IMR-90 (cell line): ENCODE measurements at regions not wholly inside any gene's neighbourhood (a gene's known extent, or its start where the extent isn't known, plus 50 kb on each side); places are given as distances from the start of the nearest gene placed in this dataset.

Source experiments
- ATAC-seq: fragments of 200-7000 bp; cut with Tn5 transposase; 2 replicates; pipeline ENCODE4 v1.9.1; 2020; ENCODE audit warnings: low read depth, mild to moderate bottlenecking, moderate library complexity
- BruUV-seq: library from RNA; stranded (reverse); fragments of 400-500 nt; replicated peaks from 2 replicates; lab custom pipeline; 2021; lab: Mats Ljungman, UMichigan
- CTCF ChIA-PET: fragments of 300-600 bp; formaldehyde crosslinking; extraction: SDS; loops from one replicate; lab custom pipeline; 2021; ENCODE audit warnings: antibody characterized with exemption; lab: Yijun Ruan, JAX
- POLR2A ChIA-PET: fragments of 300-600 bp; sonication (Branson Sonifier 250); formaldehyde crosslinking; loops from one replicate; lab custom pipeline; 2022; ENCODE audit warnings: antibody characterized with exemption; ENCODE audit not compliant: unreplicated experiment; lab: Charles Lee
- DNase-seq: peaks from one replicate; pipeline ENCODE4 v3.0.0; 2013
- H2AFZ ChIP-seq: replicated peaks from 2 replicates; pipeline ENCODE3; 2013; ENCODE audit warnings: low read length, mild to moderate bottlenecking; ENCODE audit not compliant: poor library complexity
- H2AK5ac ChIP-seq: 2 replicates; pipeline ENCODE4 v1.6.1; 2013; ENCODE audit warnings: low read depth, low read length, inconsistent platforms
- H2AK9ac ChIP-seq: replicated peaks from 2 replicates; pipeline ENCODE3; 2013; ENCODE audit warnings: mild to moderate bottlenecking, low read depth, low read length, moderate library complexity; ENCODE audit not compliant: poor library complexity
- H2BK120ac ChIP-seq: 2 replicates; pipeline ENCODE4 v1.6.1; 2013; ENCODE audit warnings: low read depth, low read length, inconsistent platforms
- H2BK15ac ChIP-seq: 3 replicates; pipeline ENCODE4 v1.6.1; 2013; ENCODE audit warnings: low read depth, low read length, inconsistent platforms
- H2BK20ac ChIP-seq: 2 replicates; pipeline ENCODE4 v1.6.1; 2013; ENCODE audit warnings: low read depth, mild to moderate bottlenecking, inconsistent platforms, low read length, moderate library complexity
- H2BK5ac ChIP-seq: 2 replicates; pipeline ENCODE4 v1.6.1; 2013; ENCODE audit warnings: mild to moderate bottlenecking, low read depth, low read length, inconsistent platforms; ENCODE audit not compliant: poor library complexity, severe bottlenecking
- H3K14ac ChIP-seq: replicated peaks from 2 replicates; pipeline ENCODE4 v1.6.1; 2013; ENCODE audit warnings: low read depth, low read length, inconsistent platforms
- H3K18ac ChIP-seq: 2 replicates; pipeline ENCODE4 v1.6.1; 2013; ENCODE audit warnings: low read depth, low read length, control low read depth
- H3K23ac ChIP-seq: 2 replicates; pipeline ENCODE4 v1.6.1; 2013; ENCODE audit warnings: low read depth, low read length, inconsistent platforms
- H3K27ac ChIP-seq: 2 replicates; pipeline ENCODE4 v1.5.1; 2013; ENCODE audit warnings: mild to moderate bottlenecking, control low read depth, low read length; ENCODE audit not compliant: insufficient read depth
- H3K27me3 ChIP-seq: 2 replicates; pipeline ENCODE4 v1.6.1; 2013; ENCODE audit warnings: low read length; ENCODE audit not compliant: control insufficient read depth, insufficient read depth
- H3K36me3 ChIP-seq: 2 replicates; pipeline ENCODE4 v1.6.1; 2013; ENCODE audit warnings: low read length, mixed read lengths; ENCODE audit not compliant: control insufficient read depth, insufficient read depth
- H3K4ac ChIP-seq: 2 replicates; pipeline ENCODE4 v1.6.1; 2013; ENCODE audit warnings: low read depth, low read length, inconsistent platforms
- H3K4me1 ChIP-seq: 2 replicates; pipeline ENCODE4 v1.6.1; 2013; ENCODE audit warnings: low read length, mixed read lengths; ENCODE audit not compliant: control insufficient read depth, insufficient read depth
- H3K4me2 ChIP-seq: 2 replicates; pipeline ENCODE4 v1.6.1; 2013; ENCODE audit warnings: low read depth, mild to moderate bottlenecking, control low read depth, low read length, moderate library complexity
- H3K4me3 ChIP-seq: 2 replicates; pipeline ENCODE4 v1.5.1; 2013; ENCODE audit warnings: low read depth, mild to moderate bottlenecking, control low read depth, low read length, moderate library complexity; ENCODE audit not compliant: insufficient read depth
- H3K56ac ChIP-seq: 2 replicates; pipeline ENCODE4 v1.6.1; 2013; ENCODE audit warnings: low read length, inconsistent platforms; ENCODE audit not compliant: insufficient read depth; ENCODE audit errors: extremely low read depth
- H3K79me1 ChIP-seq, 2 experiments: 2 replicates each; pipeline ENCODE4 v1.6.1; 2013; ENCODE audit warnings: low read length in 2 of 2, inconsistent platforms in 1 of 2, low read depth in 1 of 2
- H3K9ac ChIP-seq: 2 replicates; pipeline ENCODE4 v1.6.1; 2013; ENCODE audit warnings: low read depth, low read length, control low read depth
- H3K9me1 ChIP-seq: 2 replicates; pipeline ENCODE4 v1.6.1; 2013; ENCODE audit warnings: low read length, inconsistent platforms; ENCODE audit not compliant: insufficient read depth
- H3K9me3 ChIP-seq: 2 replicates; pipeline ENCODE4 v1.6.1; 2013; ENCODE audit warnings: low read length; ENCODE audit not compliant: control insufficient read depth, insufficient read depth
- H4K20me1 ChIP-seq: 2 replicates; pipeline ENCODE4 v1.6.1; 2013; ENCODE audit warnings: low read length, inconsistent platforms; ENCODE audit not compliant: insufficient read depth
- H4K5ac ChIP-seq: 2 replicates; pipeline ENCODE4 v1.6.1; 2013; ENCODE audit warnings: mild to moderate bottlenecking, low read depth, low read length, control low read depth
- H4K8ac ChIP-seq, 2 experiments: 2 replicates each; pipeline ENCODE4 v1.6.1; 2013; ENCODE audit warnings: low read depth in 2 of 2, low read length in 2 of 2, control low read depth in 1 of 2, inconsistent platforms in 1 of 2
- H4K91ac ChIP-seq: 2 replicates; pipeline ENCODE4 v1.6.1; 2013; ENCODE audit warnings: low read depth, low read length, inconsistent platforms; ENCODE audit not compliant: insufficient read depth
- CEBPB ChIP-seq: IDR thresholded peaks from 2 replicates; pipeline ENCODE4 v1.6.1; 2012; ENCODE audit warnings: low read depth, low read length, improper control_type of control experiment
- CHD1 ChIP-seq: IDR thresholded peaks from 2 replicates; pipeline ENCODE4 v1.6.1; 2012; ENCODE audit warnings: low read depth, low read length, improper control_type of control experiment
- MAFK ChIP-seq: IDR thresholded peaks from 2 replicates; pipeline ENCODE4 v1.6.1; 2012; ENCODE audit warnings: low read depth, low read length, improper control_type of control experiment
- NFE2L2 ChIP-seq: fragments of 150-350 bp; IDR thresholded peaks from 2 replicates; pipeline ENCODE4 v1.6.1; 2016; ENCODE audit warnings: low read depth, mild to moderate bottlenecking, low read length
- RAD21 ChIP-seq: IDR thresholded peaks from 2 replicates; pipeline ENCODE4 v1.6.1; 2012; ENCODE audit warnings: low read length, improper control_type of control experiment
- RFX5 ChIP-seq: IDR thresholded peaks from 2 replicates; pipeline ENCODE4 v1.8.0; 2012; ENCODE audit warnings: low read depth, mild to moderate bottlenecking, low read length, moderate library complexity
- SMC3 ChIP-seq: fragments of 150-350 bp; IDR thresholded peaks from 2 replicates; pipeline ENCODE4 v1.6.1; 2016; ENCODE audit warnings: low read depth, mild to moderate bottlenecking, antibody characterized with exemption, low read length, moderate library complexity
- WGBS, 2 experiments: methylation state at CpG; one replicate each; pipeline versions ENCODE4 v1.1.5 to v1.1.7; 2013; ENCODE audit warnings: missing lambda C conversion rate in 2 of 2; ENCODE audit not compliant: insufficient read length in 1 of 2; ENCODE audit errors: extremely low coverage in 2 of 2; 5-methylcytosine and 5-hydroxymethylcytosine counted together
- dilution Hi-C: fragments of 300-500 bp; cut with HindIII; formaldehyde crosslinking; loops from one replicate; pipeline ENCODE4 v1.14.3; 2018; ENCODE audit warnings: low sequenced_read_pairs; ENCODE audit not compliant: unreplicated experiment
- in situ Hi-C: fragments of 300-500 bp; cut with MboI; formaldehyde crosslinking; loops from 3 replicates; pipeline ENCODE4 v1.14.3; 2019; ENCODE audit warnings: low sequenced_read_pairs, inconsistent platforms, mixed read lengths
- intact Hi-C: fragments of 100-400 bp; cut with micrococcal nuclease; formaldehyde crosslinking; loops from 2 replicates; pipeline ENCODE4 v1.10.0; 2022

DNA sequence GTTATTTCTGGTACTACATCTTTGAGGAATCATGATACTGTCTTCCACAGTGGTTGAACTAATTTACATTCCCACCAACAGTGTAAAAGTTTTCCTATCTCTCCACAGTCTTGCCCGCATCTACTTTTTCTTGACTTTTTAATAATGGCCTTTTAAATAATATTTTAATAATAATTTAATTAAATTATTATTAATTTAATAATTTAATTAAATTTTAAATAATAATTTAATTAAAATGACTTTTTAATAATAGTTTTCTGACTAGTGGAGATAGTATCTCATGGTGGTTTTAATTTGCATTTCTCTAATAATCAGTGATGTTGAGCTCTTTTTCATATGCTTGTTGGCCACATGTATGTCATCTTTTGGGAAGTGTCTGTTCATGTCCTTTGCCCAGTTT is 1395.0 kb upstream of the ADGRL3 start:
- no peak overlapping the region for H3K14ac ChIP-seq
- peaks cover 4% of the 10 kb centered on the region; the same call in 1 of the 2 replicates for H3K9me3 ChIP-seq
- no TSS peak for BruUV-seq
- no peaks in the 10 kb centered on the region for H3K79me1 ChIP-seq
- H2BK20ac ChIP-seq = no peak overlapping the region
- dilution Hi-C loops (no loop called here), in situ Hi-C loops (no loop called here), intact Hi-C loops (no loop called here)
- ChIA-PET CTCF (no interaction called here), POLR2A (no interaction called here)
- ATAC-seq (no peak), DNase-seq (no peak)
- WGBS, 2 experiments = no CpG with 5 or more reads among the region's 1 CpG
- no peaks in the 10 kb centered on the region for H3K4me1 ChIP-seq
- no peak overlapping the region for H3K18ac ChIP-seq
- no peak overlapping the region for H3K23ac ChIP-seq
- H2AFZ ChIP-seq = no peak overlapping the region
- H2BK5ac ChIP-seq = no peak overlapping the region
- H3K9ac ChIP-seq = no peak overlapping the region
- H2BK120ac ChIP-seq = no peak overlapping the region
- no peak overlapping the region for H4K91ac ChIP-seq
- H4K20me1 ChIP-seq = no peaks in the 10 kb centered on the region
- H3K36me3 ChIP-seq = no peaks in the 10 kb centered on the region
- H3K9me1 ChIP-seq = no peaks in the 10 kb centered on the region
- H3K27me3 ChIP-seq = no peaks in the 10 kb centered on the region
- H3K4ac ChIP-seq = no peak overlapping the region
- no peak overlapping the region for H4K8ac ChIP-seq
- H3K4me2 ChIP-seq = no peak overlapping the region
- no peak overlapping the region for H3K27ac ChIP-seq
- no peak overlapping the region for H4K5ac ChIP-seq
- H2BK15ac ChIP-seq = no peak overlapping the region
- no peak for TF ChIP-seq CHD1
- no peak for TF ChIP-seq SMC3
- no peak for TF ChIP-seq RAD21
- no peak for TF ChIP-seq RFX5
- no peak for TF ChIP-seq MAFK
- TF ChIP-seq NFE2L2 = no peak
- TF ChIP-seq CEBPB = no peak
- H3K4me3 ChIP-seq = no peak overlapping the region
- H3K56ac ChIP-seq = no peak overlapping the region
- no peak overlapping the region for H2AK9ac ChIP-seq
- no peak overlapping the region for H2AK5ac ChIP-seq
